AG10803 (cell line): ENCODE measurements at regions not wholly inside any gene's neighbourhood (a gene's known extent, or its start where the extent isn't known, plus 50 kb on each side); places are given as distances from the start of the nearest gene placed in this dataset.

Source experiments
- DNase-seq: peaks from one replicate; pipeline ENCODE4 v3.0.0; 2010; ENCODE audit warnings: low read depth
- H3K4me3 ChIP-seq: 2 replicates; pipeline ENCODE4 v1.5.1; 2011; ENCODE audit warnings: mild to moderate bottlenecking, low read length, control low read depth
- CTCF ChIP-seq: conservative IDR thresholded peaks from 2 replicates; pipeline ENCODE4 v1.5.1; 2011; ENCODE audit warnings: mild to moderate bottlenecking, low read length, control low read depth, inconsistent platforms

DNA sequence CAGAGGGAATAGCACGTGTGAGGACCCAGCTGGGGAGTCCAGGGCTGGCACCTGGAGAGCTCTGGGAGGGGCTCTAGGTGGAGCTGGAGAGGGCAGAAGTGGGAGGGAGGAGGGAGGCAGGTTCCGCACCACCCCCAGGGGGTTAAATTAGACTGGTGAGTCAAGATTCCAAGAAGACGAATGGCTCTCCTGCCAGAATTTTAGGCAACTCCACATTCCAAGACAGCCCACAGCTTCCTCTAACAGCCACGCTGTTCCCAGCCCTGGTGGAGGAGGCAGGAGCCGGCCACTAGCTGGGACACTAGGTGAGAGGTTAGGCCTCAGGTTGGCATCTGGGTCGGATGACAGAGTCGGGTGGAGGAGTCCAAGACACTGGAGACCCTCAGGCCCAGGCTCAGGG lies 60.2 kb downstream of the TFAP2C start:
- peak; percentile 89 for DNase-seq
- H3K4me3 ChIP-seq: no peak overlapping the region
- peak; percentile 12; the same call in 1 of the 2 replicates for TF ChIP-seq CTCF

DNA sequence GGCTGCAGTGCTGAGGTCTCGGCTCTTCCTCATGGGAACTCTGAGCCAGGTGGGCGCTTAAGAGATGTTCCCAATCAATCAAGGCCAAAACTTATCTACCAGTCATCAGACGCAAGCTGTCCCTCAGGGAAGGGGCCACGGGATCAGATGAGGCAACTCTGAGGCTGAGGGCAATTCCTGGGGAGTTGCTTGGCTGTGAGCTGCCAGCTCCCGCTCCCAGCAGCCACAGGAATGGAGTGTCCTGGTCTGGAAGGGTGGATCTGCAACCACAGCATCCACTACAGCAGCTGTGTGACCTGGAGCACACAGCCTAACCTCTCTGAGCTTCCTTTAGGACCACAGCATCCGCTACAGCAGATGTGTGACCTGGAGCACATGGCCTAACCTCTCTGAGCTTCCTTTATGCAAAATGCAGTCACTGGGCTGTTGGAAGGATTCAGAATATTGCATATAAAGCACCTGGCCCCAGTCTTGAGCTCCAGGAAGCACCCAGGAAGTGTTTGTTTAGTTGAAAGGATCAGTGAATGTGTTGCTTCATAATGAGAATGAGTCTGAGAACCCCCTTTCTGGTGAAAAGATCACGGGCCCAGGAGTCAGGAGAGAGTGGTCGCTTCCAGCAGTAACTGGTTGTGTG lies 60.9 kb downstream of the TFAP2C start:
- DNase-seq: peak; percentile 87
- TF ChIP-seq CTCF: no peak
- H3K4me3 ChIP-seq: no peak overlapping the region

DNA sequence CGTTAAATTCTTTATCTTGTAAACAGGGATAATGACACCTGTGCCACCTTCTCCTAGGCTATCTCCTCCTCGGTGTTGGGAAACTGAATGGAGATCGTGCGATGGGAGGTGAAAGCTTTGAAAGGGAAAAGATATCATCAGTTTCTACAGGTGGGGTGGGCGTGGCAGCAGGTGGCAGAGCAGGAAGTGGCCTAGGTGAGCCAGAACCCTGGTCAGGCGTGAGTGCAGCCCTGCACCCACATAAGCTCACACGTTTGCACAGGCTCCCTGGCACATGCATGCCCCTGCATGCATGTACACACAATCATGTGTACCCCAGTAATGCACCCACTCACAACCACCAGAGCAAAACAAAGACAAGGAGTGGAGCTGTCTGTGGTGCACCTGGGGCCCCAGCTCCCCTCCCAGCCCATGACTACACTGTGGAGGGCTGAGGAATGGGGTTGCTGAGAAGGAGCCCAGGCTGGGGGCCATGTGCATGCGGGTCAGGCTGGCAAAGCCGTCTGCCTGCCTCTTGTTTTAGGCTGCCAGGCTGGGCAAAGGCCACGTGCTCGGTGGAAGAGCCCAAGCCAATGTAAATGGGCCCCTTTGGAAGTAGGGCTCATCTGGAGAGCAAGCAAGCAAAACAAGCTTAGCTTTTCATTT lies 61.5 kb downstream of the TFAP2C start:
- DNase-seq: no peak
- TF ChIP-seq CTCF: no peak
- no peak overlapping the region for H3K4me3 ChIP-seq

GRCh38 chr20:56691325-56691998 lies 62.4 kb downstream of the TFAP2C start:
- H3K4me3 ChIP-seq: no peak overlapping the region
- TF ChIP-seq CTCF: no peak
- DNase-seq: no peak

- H3K4me3 ChIP-seq: no peak overlapping the region
- no peak for DNase-seq
- no peak for TF ChIP-seq CTCF
These were observed 64.1 kb downstream of the TFAP2C start for GRCh38 chr20:56693217-56693616.

DNA sequence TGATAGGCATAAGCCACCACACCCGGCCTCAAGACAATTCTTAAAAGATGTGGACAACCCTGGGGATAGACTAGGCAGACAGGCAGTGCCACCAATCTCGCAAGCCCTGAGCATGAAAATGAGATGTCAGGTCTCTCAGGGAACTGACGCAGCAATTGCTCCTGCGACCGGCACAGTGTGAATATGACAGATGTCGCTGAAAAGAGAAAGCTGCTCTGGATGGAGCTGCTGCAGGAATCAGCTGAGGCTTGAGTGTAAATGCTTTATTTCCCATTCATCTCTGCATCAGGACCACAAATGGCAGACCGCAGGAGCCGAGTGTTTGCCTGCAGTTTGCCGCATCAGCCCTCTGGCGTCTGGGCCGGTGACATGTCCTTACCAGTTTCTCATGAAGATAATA lies 68.4 kb downstream of the TFAP2C start:
- no peak overlapping the region for H3K4me3 ChIP-seq
- no peak for DNase-seq
- no peak for TF ChIP-seq CTCF

DNA sequence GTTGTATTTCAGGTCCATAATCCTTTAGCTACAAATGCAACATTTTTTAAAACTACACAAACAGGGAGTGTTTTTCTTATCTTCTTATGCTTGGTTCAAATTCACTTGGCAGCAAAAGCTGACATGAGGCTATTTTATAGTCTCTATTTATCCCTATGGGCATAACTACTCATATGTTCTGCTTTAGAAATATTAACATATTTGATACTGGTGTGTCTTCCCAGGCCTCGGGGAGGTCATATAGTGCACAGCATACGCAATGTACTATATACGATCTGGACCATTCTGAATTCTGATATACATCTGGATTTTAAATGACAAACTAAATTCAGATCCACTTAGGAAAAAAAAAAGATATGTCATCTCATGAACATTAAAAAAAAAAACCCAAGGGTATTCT lies 69.2 kb downstream of the TFAP2C start:
- TF ChIP-seq CTCF: no peak
- no peak overlapping the region for H3K4me3 ChIP-seq
- no peak for DNase-seq
